Trophoblast cell (in vitro differentiated cells and primary cell): ENCODE measurements at regions not wholly inside any gene's neighbourhood (a gene's known extent, or its start where the extent isn't known, plus 50 kb on each side); places are given as distances from the start of the nearest gene placed in this dataset.

Experiments used
- DNase-seq, 2 donors: peaks; one replicate each; pipeline ENCODE4 v3.0.0-alpha.2; 2016
- H2AFZ ChIP-seq: 2 replicates; pipeline ENCODE4 v1.6.1; 2013; ENCODE audit warnings: low read length, moderate library complexity, mild to moderate bottlenecking; ENCODE audit not compliant: insufficient read depth, poor library complexity
- H2AK5ac ChIP-seq: 2 replicates; pipeline ENCODE4 v1.6.1; 2013; ENCODE audit warnings: mild to moderate bottlenecking, low read length
- H2BK120ac ChIP-seq: 2 replicates; pipeline ENCODE4 v1.6.1; 2013; ENCODE audit warnings: low read length, mild to moderate bottlenecking, moderate library complexity; ENCODE audit not compliant: insufficient read depth, poor library complexity
- H2BK12ac ChIP-seq: 2 replicates; pipeline ENCODE4 v1.6.1; 2013; ENCODE audit warnings: mild to moderate bottlenecking, low read length, moderate library complexity
- H2BK5ac ChIP-seq: 2 replicates; pipeline ENCODE4 v1.6.1; 2013; ENCODE audit warnings: low read length, low read depth, moderate library complexity, mild to moderate bottlenecking; ENCODE audit not compliant: poor library complexity
- H3K14ac ChIP-seq: 2 replicates; pipeline ENCODE4 v1.6.1; 2013; ENCODE audit warnings: mild to moderate bottlenecking, low read length
- H3K18ac ChIP-seq: 2 replicates; pipeline ENCODE4 v1.6.1; 2013; ENCODE audit warnings: mild to moderate bottlenecking, low read length
- H3K23ac ChIP-seq: 2 replicates; pipeline ENCODE4 v1.6.1; 2013; ENCODE audit warnings: low read length
- H3K27ac ChIP-seq: 2 replicates; pipeline ENCODE4 v1.5.1; 2013; ENCODE audit warnings: low read depth, mild to moderate bottlenecking, inconsistent platforms, low read length, moderate library complexity
- H3K27me3 ChIP-seq: 2 replicates; pipeline ENCODE4 v1.6.1; 2013; ENCODE audit warnings: inconsistent platforms, mild to moderate bottlenecking, low read length, moderate library complexity; ENCODE audit not compliant: insufficient read depth
- H3K36me3 ChIP-seq, 2 experiments: 1 replicate in 1 of 2; 2 replicates in 1 of 2; pipeline ENCODE4 v1.6.1; 2013; ENCODE audit warnings: low read length in 2 of 2, mild to moderate bottlenecking in 2 of 2, moderate library complexity in 1 of 2; ENCODE audit not compliant: insufficient read depth in 2 of 2, control insufficient read depth in 1 of 2
- H3K4ac ChIP-seq: 2 replicates; pipeline ENCODE4 v1.6.1; 2013; ENCODE audit warnings: low read depth, mild to moderate bottlenecking, low read length, moderate library complexity
- H3K4me1 ChIP-seq, 2 experiments: 1 replicate in 1 of 2; 2 replicates in 1 of 2; pipeline ENCODE4 v1.6.1; 2013; ENCODE audit warnings: low read length in 2 of 2, mild to moderate bottlenecking in 2 of 2, moderate library complexity in 1 of 2; ENCODE audit not compliant: insufficient read depth in 2 of 2, control insufficient read depth in 1 of 2
- H3K4me2 ChIP-seq: 2 replicates; pipeline ENCODE4 v1.6.1; 2013; ENCODE audit warnings: inconsistent platforms, mild to moderate bottlenecking, low read length, moderate library complexity
- H3K4me3 ChIP-seq: 2 replicates; pipeline ENCODE4 v1.5.1; 2013; ENCODE audit warnings: mild to moderate bottlenecking, low read depth, low read length, inconsistent platforms
- H3K79me1 ChIP-seq: one replicate; pipeline ENCODE4 v1.6.1; 2013; ENCODE audit warnings: low read length
- H3K79me2 ChIP-seq: 2 replicates; pipeline ENCODE4 v1.6.1; 2013; ENCODE audit warnings: low read length, mild to moderate bottlenecking; ENCODE audit not compliant: control insufficient read depth, insufficient read depth, poor library complexity
- H3K9ac ChIP-seq: 2 replicates; pipeline ENCODE4 v1.6.1; 2013; ENCODE audit warnings: mild to moderate bottlenecking, low read length
- H3K9me3 ChIP-seq: 2 replicates; pipeline ENCODE4 v1.6.1; 2013; ENCODE audit warnings: low read depth, mild to moderate bottlenecking, control low read depth, inconsistent platforms, low read length; ENCODE audit not compliant: insufficient read depth
- H4K12ac ChIP-seq: 2 replicates; pipeline ENCODE4 v1.6.1; 2013; ENCODE audit warnings: low read depth, mild to moderate bottlenecking, low read length, moderate library complexity
- H4K8ac ChIP-seq: 2 replicates; pipeline ENCODE4 v1.6.1; 2013; ENCODE audit warnings: low read depth, mild to moderate bottlenecking, low read length, moderate library complexity
- H4K91ac ChIP-seq: one replicate; pipeline ENCODE4 v1.6.1; 2013; ENCODE audit warnings: low read depth, mild to moderate bottlenecking, low read length, moderate library complexity
- WGBS: extraction: QIAGEN DNeasy Blood & Tissue Kit; methylation state at CpG from one replicate; pipeline ENCODE4 v1.1.7; 2013; ENCODE audit warnings: missing lambda C conversion rate; ENCODE audit not compliant: insufficient read length, insufficient coverage; ENCODE audit errors: extremely low coverage; 5-methylcytosine and 5-hydroxymethylcytosine counted together

DNA sequence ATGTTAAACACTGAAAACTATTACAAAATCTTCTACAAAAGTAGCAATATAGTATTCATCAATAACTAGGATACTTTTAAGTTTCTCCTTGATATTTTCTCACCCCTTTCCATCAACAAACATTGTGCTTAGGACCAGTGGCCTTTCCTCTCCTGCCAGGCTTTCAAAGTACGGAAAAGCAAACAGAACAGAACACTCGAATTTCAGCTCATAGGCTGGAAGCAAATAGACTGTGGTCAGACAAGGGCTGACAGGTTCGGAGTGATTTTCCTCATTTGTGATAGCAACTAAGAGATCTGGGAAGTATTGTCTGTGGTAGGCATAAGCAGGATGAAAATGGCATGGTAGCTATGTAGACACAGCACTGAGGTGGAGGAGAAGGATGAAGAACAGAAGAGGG is 68.6 kb upstream of the SORBS2 start:
- no peak overlapping the region for H3K27ac ChIP-seq
- H3K36me3 ChIP-seq, result no peaks in the 10 kb centered on the region
- no peak overlapping the region for H3K18ac ChIP-seq
- WGBS, result no CpG with 5 or more reads among the region's 3 CpGs
- H3K79me1 ChIP-seq, result no peaks in the 10 kb centered on the region
- no peak overlapping the region for H4K8ac ChIP-seq
- H4K91ac ChIP-seq, result no peak overlapping the region
- H2BK120ac ChIP-seq, result no peak overlapping the region
- H4K12ac ChIP-seq, result no peak overlapping the region
- peaks cover 2% of the 10 kb centered on the region for H3K9me3 ChIP-seq
- H2AFZ ChIP-seq, result no peak overlapping the region
- H3K4me1 ChIP-seq, result no peaks in the 10 kb centered on the region
- H3K23ac ChIP-seq, result no peak overlapping the region
- H3K4me2 ChIP-seq, result no peak overlapping the region
- no peak overlapping the region for H2AK5ac ChIP-seq
- no peak overlapping the region for H3K4ac ChIP-seq
- H3K9ac ChIP-seq, result no peak overlapping the region
- H3K27me3 ChIP-seq, result no peaks in the 10 kb centered on the region
- no peak for DNase-seq
- H3K14ac ChIP-seq, result no peak overlapping the region
- H2BK5ac ChIP-seq, result no peak overlapping the region
- H3K4me3 ChIP-seq, result no peak overlapping the region
- H3K79me2 ChIP-seq, result no peaks in the 10 kb centered on the region
- no peak overlapping the region for H2BK12ac ChIP-seq

DNA sequence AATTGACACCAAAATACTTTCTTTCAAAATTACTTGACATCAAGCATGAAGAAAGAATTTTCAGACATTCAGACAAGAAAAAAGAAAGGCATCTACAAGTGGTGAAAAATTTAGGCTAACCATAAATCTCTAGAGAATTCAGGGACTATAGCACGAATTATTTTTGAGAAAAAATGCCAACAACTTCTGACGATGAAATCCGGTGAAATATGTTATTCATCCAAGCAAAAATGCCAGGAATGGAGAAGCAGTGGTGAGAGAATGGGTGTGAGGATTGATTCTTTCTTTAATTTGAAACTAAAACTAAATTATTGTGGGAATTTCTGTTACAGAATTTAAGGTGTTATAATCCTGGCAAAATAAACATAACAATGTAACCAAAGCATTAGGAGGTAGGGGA is 69.4 kb upstream of the SORBS2 start:
- Histone ChIP-seq H2BK12ac (no peak overlapping the region), H3K9ac (no peak overlapping the region), H3K36me3 (no peaks in the 10 kb centered on the region), H3K4me1 (no peaks in the 10 kb centered on the region), H3K4ac (no peak overlapping the region), H3K27me3 (no peaks in the 10 kb centered on the region), H3K27ac (no peak overlapping the region), H2AK5ac (no peak overlapping the region), H3K4me3 (no peak overlapping the region), H4K12ac (no peak overlapping the region), H3K18ac (no peak overlapping the region), H3K79me2 (no peaks in the 10 kb centered on the region), H3K23ac (no peak overlapping the region), H4K91ac (no peak overlapping the region), H3K79me1 (no peaks in the 10 kb centered on the region), H2AFZ (no peak overlapping the region), H3K4me2 (no peak overlapping the region), H3K9me3 (peaks cover 2% of the 10 kb centered on the region), H2BK5ac (no peak overlapping the region), H4K8ac (no peak overlapping the region), H2BK120ac (no peak overlapping the region), H3K14ac (no peak overlapping the region)
- peak in 1 of 2 donors; percentile 8 for DNase-seq
- no CpG with 5 or more reads among the region's 3 CpGs for WGBS

DNA sequence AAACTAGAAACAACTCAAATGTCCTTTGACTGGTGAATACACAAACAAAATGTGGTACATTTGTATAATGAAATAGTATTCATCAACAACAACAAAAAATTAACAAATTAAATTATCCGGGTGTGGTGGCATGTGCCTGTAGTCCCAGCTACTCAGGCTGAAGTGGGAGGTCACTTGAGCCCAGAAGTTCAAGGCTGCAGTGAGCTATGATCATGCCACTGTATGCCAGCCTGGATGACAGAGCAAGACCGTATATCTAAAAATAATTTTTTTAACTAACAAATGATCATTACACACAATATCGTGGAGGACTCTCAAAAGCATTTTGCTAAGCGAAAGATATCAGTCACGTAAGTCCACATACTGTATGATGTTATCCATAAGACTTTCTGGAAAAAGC is 71.6 kb upstream of the SORBS2 start:
- Histone ChIP-seq H3K27me3 (no peaks in the 10 kb centered on the region), H3K4me1 (no peaks in the 10 kb centered on the region), H3K18ac (no peak overlapping the region), H3K14ac (no peak overlapping the region), H2BK5ac (no peak overlapping the region), H3K4ac (no peak overlapping the region), H3K79me2 (no peaks in the 10 kb centered on the region), H3K4me3 (no peak overlapping the region), H2BK120ac (no peak overlapping the region), H3K9ac (no peak overlapping the region), H4K12ac (no peak overlapping the region), H3K79me1 (no peaks in the 10 kb centered on the region), H3K36me3 (no peaks in the 10 kb centered on the region), H2AFZ (no peak overlapping the region), H3K4me2 (no peak overlapping the region), H4K91ac (no peak overlapping the region), H3K23ac (no peak overlapping the region), H2AK5ac (no peak overlapping the region), H3K27ac (no peak overlapping the region), H2BK12ac (no peak overlapping the region), H4K8ac (no peak overlapping the region), H3K9me3 (peaks cover 2% of the 10 kb centered on the region)
- WGBS, result no CpG with 5 or more reads among the region's 5 CpGs
- DNase-seq, result no peak

DNA sequence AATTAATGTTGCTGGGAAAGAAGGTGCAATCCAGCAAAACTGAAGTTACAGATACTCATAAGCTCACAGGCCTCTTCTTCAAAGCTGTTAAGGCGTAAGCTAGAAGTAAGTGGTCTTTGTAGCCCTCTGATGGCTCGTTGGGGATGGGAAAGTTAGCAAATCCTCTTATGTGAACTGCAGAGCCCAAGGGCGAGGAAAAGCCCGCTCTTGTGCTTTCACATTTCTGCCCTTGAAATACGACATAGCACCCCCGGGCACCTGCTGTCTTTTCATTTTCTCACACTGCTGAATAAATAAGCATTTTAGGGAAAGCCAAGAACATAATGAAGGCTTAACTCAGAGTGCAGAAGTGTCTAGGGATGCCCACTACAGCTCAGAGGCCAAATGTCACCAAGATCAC is 73.1 kb upstream of the SORBS2 start:
- H3K4me3 ChIP-seq, result no peak overlapping the region
- no peak overlapping the region for H2BK120ac ChIP-seq
- no peaks in the 10 kb centered on the region for H3K9me3 ChIP-seq
- no peak overlapping the region for H2BK12ac ChIP-seq
- H3K79me1 ChIP-seq, result no peaks in the 10 kb centered on the region
- no peaks in the 10 kb centered on the region for H3K4me1 ChIP-seq
- H4K91ac ChIP-seq, result no peak overlapping the region
- DNase-seq, result no peak
- H3K79me2 ChIP-seq, result no peaks in the 10 kb centered on the region
- no peak overlapping the region for H3K9ac ChIP-seq
- no peak overlapping the region for H3K4ac ChIP-seq
- H3K27ac ChIP-seq, result no peak overlapping the region
- no peak overlapping the region for H2AK5ac ChIP-seq
- H3K14ac ChIP-seq, result no peak overlapping the region
- H3K36me3 ChIP-seq, result no peaks in the 10 kb centered on the region
- no peak overlapping the region for H4K8ac ChIP-seq
- no peak overlapping the region for H3K18ac ChIP-seq
- WGBS, result no CpG with 5 or more reads among the region's 6 CpGs
- no peak overlapping the region for H3K4me2 ChIP-seq
- H4K12ac ChIP-seq, result no peak overlapping the region
- no peak overlapping the region for H2BK5ac ChIP-seq
- H3K27me3 ChIP-seq, result no peaks in the 10 kb centered on the region
- H3K23ac ChIP-seq, result no peak overlapping the region
- no peak overlapping the region for H2AFZ ChIP-seq
